LNCaP clone FGC (cell line): ENCODE measurements at regions not wholly inside any gene's neighbourhood (a gene's known extent, or its start where the extent isn't known, plus 50 kb on each side); places are given as distances from the start of the nearest gene placed in this dataset.

ENCODE experiments used
- DNase-seq: peaks from one replicate; pipeline ENCODE4 v3.0.0-alpha.2; 2011; ENCODE audit warnings: low read depth
- H3K4me3 ChIP-seq: 2 replicates; pipeline ENCODE4 v1.5.1; 2011; ENCODE audit warnings: mild to moderate bottlenecking, low read depth, low read length, control low read depth
- TF ChIP-seq, protein P1 (sequence below): IDR thresholded peaks from 2 replicates; pipeline ENCODE4 v1.5.1; 2012; ENCODE audit warnings: mild to moderate bottlenecking; ENCODE audit not compliant: control insufficient read depth, insufficient read depth; ENCODE audit errors: extremely low read depth

- TF ChIP-seq, protein P1, sequence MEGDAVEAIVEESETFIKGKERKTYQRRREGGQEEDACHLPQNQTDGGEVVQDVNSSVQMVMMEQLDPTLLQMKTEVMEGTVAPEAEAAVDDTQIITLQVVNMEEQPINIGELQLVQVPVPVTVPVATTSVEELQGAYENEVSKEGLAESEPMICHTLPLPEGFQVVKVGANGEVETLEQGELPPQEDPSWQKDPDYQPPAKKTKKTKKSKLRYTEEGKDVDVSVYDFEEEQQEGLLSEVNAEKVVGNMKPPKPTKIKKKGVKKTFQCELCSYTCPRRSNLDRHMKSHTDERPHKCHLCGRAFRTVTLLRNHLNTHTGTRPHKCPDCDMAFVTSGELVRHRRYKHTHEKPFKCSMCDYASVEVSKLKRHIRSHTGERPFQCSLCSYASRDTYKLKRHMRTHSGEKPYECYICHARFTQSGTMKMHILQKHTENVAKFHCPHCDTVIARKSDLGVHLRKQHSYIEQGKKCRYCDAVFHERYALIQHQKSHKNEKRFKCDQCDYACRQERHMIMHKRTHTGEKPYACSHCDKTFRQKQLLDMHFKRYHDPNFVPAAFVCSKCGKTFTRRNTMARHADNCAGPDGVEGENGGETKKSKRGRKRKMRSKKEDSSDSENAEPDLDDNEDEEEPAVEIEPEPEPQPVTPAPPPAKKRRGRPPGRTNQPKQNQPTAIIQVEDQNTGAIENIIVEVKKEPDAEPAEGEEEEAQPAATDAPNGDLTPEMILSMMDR: no peak
- DNase-seq: no peak
- H3K4me3 ChIP-seq: no peak overlapping the region
Measured at GRCh38 chr2:111663471-111664274, 220.3 kb downstream of the ANAPC1 start.

DNA sequence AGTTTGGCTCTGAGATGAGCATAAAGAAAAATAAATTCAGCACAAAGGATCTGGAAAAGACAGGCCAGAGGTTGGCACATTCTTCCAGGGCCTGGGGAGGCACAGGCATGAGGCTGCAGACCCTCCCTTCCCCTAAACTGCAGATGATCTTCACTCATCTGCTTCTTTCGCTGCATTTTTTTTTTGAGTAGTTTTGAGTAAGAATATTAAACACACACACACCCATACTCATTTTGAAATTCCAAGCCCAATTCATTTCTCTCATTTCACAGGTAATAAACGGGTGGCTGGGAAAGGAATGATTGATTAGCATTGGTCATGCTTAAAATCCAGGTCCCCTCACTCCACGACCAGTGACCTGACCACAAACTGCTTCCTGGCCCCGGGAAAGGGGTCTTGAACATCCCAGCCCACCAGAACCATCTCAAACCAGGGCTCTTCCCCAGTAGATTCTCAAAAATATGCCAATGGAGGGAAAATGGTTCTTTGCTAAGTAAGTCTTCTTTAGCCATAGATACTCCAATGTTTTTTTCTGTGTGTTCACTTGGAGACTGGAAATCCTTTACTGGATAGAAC lies 219.6 kb downstream of the ANAPC1 start:
- TF ChIP-seq, protein P1: no peak

DNA sequence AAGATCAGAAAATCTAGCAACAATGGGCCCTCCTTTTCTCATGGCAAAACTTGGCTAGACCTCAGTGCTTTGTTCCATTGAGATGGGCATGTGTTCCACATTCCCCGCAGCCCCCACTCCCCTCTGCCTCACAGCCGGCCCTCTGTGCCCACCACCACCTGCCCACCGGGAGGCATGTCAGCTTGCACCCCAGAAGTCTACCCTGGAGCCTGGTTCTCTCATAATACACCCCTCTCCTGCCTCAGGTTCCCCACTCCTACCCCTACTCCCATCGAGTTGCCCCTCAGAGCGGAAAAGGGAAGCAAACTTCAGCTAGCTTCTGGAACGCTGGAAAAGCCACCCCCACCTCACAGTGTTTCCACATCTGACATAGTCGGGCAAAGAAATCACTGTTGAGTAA lies 219.0 kb downstream of the ANAPC1 start:
- TF ChIP-seq, protein P1: no peak
- DNase-seq: no peak

More for the DNA sequence above, 219.6 kb downstream of the ANAPC1 start:
- H3K4me3 ChIP-seq: no peak overlapping the region
- no peak for DNase-seq

DNA sequence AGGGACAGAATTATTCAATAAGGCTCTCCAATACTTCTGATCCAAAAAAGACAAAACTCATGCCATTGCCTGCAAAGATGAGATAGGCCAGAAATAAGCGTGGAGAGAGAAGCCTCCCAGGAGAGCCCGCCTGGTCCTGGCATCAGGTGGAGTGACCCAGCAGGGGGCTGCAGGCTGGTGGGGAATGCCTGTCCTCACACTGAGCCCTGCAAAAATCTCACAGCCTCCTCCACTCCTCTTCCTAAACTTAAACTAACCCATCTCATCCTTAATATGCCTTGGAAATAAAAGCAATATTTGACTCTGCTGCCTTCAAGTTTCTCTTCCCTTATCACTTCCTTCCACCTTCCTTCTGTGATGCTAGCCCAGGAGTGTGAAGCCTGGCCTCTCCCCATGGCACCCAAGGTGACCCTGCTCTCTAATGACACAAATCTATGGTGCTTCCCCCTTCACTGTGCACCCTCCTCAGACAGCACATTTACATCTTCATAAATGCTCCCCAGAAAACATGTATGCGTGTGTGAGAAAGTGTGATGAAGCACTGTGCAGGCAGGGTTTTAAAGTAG lies 218.4 kb downstream of the ANAPC1 start:
- TF ChIP-seq, protein P1: no peak
- H3K4me3 ChIP-seq: no peak overlapping the region
- no peak for DNase-seq

More for the DNA sequence above, 219.0 kb downstream of the ANAPC1 start:
- no peak overlapping the region for H3K4me3 ChIP-seq

- H3K4me3 ChIP-seq: no peak overlapping the region
Measured at GRCh38 chr2:111666160-111666559, 217.8 kb downstream of the ANAPC1 start.

DNA sequence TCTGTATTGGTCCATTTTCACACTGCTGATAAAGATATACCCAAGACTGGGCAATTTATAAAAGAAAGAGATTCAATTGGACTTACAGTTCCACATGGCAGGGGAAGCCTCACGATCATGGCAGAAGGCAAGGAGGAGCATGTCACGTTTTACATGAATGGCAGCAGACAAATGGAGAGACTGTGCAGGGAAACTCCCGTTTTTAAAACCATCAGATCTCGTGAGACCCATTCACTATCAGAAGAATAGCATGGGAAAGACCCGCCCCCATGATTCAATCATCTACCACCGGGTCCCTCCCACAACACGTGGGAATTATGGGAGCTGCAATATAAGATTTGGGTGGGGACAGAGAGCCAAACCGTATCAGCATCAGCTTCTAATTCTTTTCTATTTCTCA lies 217.0 kb downstream of the ANAPC1 start:
- no peak overlapping the region for H3K4me3 ChIP-seq
- TF ChIP-seq, protein P1: no peak
- DNase-seq: no peak

More at GRCh38 chr2:111666160-111666559, 217.8 kb downstream of the ANAPC1 start:
- TF ChIP-seq, protein P1: no peak
- DNase-seq: no peak
